B cell (primary cell): ENCODE measurements at regions not wholly inside any gene's neighbourhood (a gene's known extent, or its start where the extent isn't known, plus 50 kb on each side); places are given as distances from the start of the nearest gene placed in this dataset.

ENCODE experiments used
- CTCF ChIP-seq: fragments of 200-600 bp; IDR thresholded peaks from one replicate; pipeline ENCODE4 v1.8.0; 2022; ENCODE audit warnings: antibody characterized with exemption, mild to moderate bottlenecking
- EZH2 ChIP-seq: IDR thresholded peaks from 2 replicates; pipeline ENCODE4 v1.6.1; 2012; ENCODE audit warnings: borderline replicate concordance, low read depth, mild to moderate bottlenecking, moderate library complexity, low read length; ENCODE audit not compliant: insufficient read depth, poor library complexity, severe bottlenecking

GRCh38 chr3:107969525-107969924 lies 121.3 kb downstream of the CD47 start:
- TF ChIP-seq CTCF (no peak), EZH2 (no peak)
